ENCODE measurements at regions not wholly inside any gene's neighbourhood (a gene's known extent, or its start where the extent isn't known, plus 50 kb on each side); places are given as distances from the start of the nearest gene placed in this dataset.

GRCh38 chr4:157741642-157742041 lies 431.2 kb downstream of the GASK1B start:
- TF ChIP-seq CTCF (IDR thresholded peaks at IDR 0.05) (no peak), POLR2A (IDR thresholded peaks at IDR 0.05) (no peak)

Measured in testis (tissue), 2 donors.